PC-3 (cell line): ENCODE measurements at regions not wholly inside any gene's neighbourhood (a gene's known extent, or its start where the extent isn't known, plus 50 kb on each side); places are given as distances from the start of the nearest gene placed in this dataset.

Experiments
- CTCF ChIP-seq: fragments of 300-600 bp; sonication (generic); conservative IDR thresholded peaks from 2 replicates; pipeline ENCODE4 v1.5.1; 2017; ENCODE audit warnings: antibody characterized with exemption, low read depth, mild to moderate bottlenecking, low read length
- EZH2 ChIP-seq: fragments of 300-600 bp; sonication (generic); IDR thresholded peaks from one replicate; pipeline ENCODE4 v1.6.1; 2017; ENCODE audit warnings: antibody characterized with exemption, mild to moderate bottlenecking, low read length; ENCODE audit not compliant: unreplicated experiment

DNA sequence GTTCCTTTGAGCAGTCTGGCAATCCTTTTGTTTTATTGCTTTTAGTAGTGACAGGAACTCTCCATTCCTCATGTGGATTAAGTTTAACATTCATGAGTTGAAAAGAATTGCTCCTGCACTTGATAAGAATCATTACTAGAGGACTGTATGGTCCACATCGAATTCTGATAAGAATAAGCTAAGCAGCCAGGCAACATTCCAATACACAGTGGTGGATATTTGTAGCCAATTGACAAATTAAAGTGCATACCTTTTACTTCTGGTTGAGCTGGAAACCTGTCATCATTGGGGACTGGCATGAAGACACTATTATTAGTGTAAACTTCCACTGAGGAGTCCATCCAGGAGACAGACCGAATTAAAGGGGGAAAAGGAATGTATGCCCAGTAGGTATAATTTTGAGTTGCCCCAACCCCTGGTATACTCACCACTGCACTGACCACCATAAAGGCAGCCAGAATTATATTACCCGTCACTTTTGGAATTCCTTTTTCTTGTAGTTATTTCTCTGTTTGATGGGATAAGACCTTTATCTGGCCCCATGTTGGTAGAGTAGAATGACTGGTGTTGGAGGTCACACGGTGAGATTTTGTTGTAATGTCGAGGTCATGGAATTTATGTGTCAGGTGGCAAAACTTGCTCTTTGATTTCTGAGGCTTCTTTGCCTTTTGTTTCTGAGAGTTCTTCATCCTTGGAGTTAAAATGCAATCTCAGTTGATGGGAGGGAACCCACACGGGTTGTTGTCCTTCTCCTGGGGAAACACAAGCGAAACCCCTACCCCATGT, 72.1 kb upstream of the ARL4D start:
- TF ChIP-seq CTCF (no peak), EZH2 (no peak)
